Stimulated activated naive CD4-positive, alpha-beta T cell (primary cell): ENCODE measurements at regions not wholly inside any gene's neighbourhood (a gene's known extent, or its start where the extent isn't known, plus 50 kb on each side); places are given as distances from the start of the nearest gene placed in this dataset.
"Not testable (repeated sequence)": the region's sequence is repeated elsewhere in the genome, so short reads cannot be mapped to it uniquely, and the experiment has no call there.

Experiments
- DNase-seq, 6 experiments: peaks; one replicate each; lab custom pipeline; 2025; lab: John Stamatoyannopoulos, UW

GRCh38 chr5:120919017-120919416 is 454.9 kb downstream of the PRR16 start:
- DNase-seq: no peak

- no peak for DNase-seq
These were observed 458.9 kb downstream of the PRR16 start for GRCh38 chr5:120923026-120923425.

GRCh38 chr5:120926471-120926870 is 462.4 kb downstream of the PRR16 start:
- DNase-seq: no peak

GRCh38 chr5:120927950-120928530 is 463.9 kb downstream of the PRR16 start:
- no peak for DNase-seq

- DNase-seq: no peak
These were observed 468.4 kb downstream of the PRR16 start for GRCh38 chr5:120932480-120932879.

GRCh38 chr5:120934031-120934430 is 469.9 kb downstream of the PRR16 start:
- DNase-seq: no peak

- DNase-seq: no peak
These were observed 472.6 kb downstream of the PRR16 start for GRCh38 chr5:120936652-120937051.

GRCh38 chr5:120938604-120939003 is 474.5 kb downstream of the PRR16 start:
- no peak for DNase-seq

- no peak for DNase-seq
These were observed 478.7 kb downstream of the PRR16 start for GRCh38 chr5:120942596-120943350.

- DNase-seq: not testable (repeated sequence)
These were observed 485.5 kb downstream of the PRR16 start for GRCh38 chr5:120949596-120949995.

- not testable (repeated sequence) for DNase-seq
These were observed 489.3 kb downstream of the PRR16 start for GRCh38 chr5:120953445-120953844.

- DNase-seq: no peak
These were observed 490.2 kb downstream of the PRR16 start for GRCh38 chr5:120954255-120954654.

- no peak for DNase-seq
These were observed 491.7 kb downstream of the PRR16 start for GRCh38 chr5:120955795-120956194.

- DNase-seq: no peak
These were observed 494.9 kb downstream of the PRR16 start for GRCh38 chr5:120958877-120959485.

- no peak for DNase-seq
These were observed 496.4 kb downstream of the PRR16 start for GRCh38 chr5:120960510-120960909.

- DNase-seq: no peak
These were observed 503.3 kb downstream of the PRR16 start for GRCh38 chr5:120967366-120967765.

GRCh38 chr5:120974690-120975089 is 510.6 kb downstream of the PRR16 start:
- no peak for DNase-seq

- DNase-seq: no peak
These were observed 518.3 kb downstream of the PRR16 start for GRCh38 chr5:120982351-120982750.

GRCh38 chr5:120985526-120985925 is 521.4 kb downstream of the PRR16 start:
- DNase-seq: no peak

- DNase-seq: no peak
These were observed 524.4 kb downstream of the PRR16 start for GRCh38 chr5:120988491-120988890.

- no peak for DNase-seq
These were observed 524.8 kb downstream of the PRR16 start for GRCh38 chr5:120988941-120989340.

- DNase-seq: no peak
These were observed 527.5 kb downstream of the PRR16 start for GRCh38 chr5:120991569-120991968.

GRCh38 chr5:120994112-120994511 is 530.0 kb downstream of the PRR16 start:
- no peak for DNase-seq
